GM06990 (cell line): ENCODE measurements at regions not wholly inside any gene's neighbourhood (a gene's known extent, or its start where the extent isn't known, plus 50 kb on each side); places are given as distances from the start of the nearest gene placed in this dataset.
"Not testable (repeated sequence)": the region's sequence is repeated elsewhere in the genome, so short reads cannot be mapped to it uniquely, and the experiment has no call there.

Source experiments
- DNase-seq: peaks from one replicate; pipeline ENCODE4 v3.0.0-alpha.2; 2011; ENCODE audit not compliant: insufficient read length; ENCODE audit errors: extremely low read depth
- H3K27me3 ChIP-seq: replicated peaks from 2 replicates; pipeline ENCODE4 v1.6.0; 2011; ENCODE audit warnings: low read length; ENCODE audit not compliant: control insufficient read depth, insufficient read depth
- H3K36me3 ChIP-seq: 2 replicates; pipeline ENCODE4 v1.5.1; 2011; ENCODE audit warnings: low read length; ENCODE audit not compliant: control insufficient read depth, insufficient read depth
- H3K4me3 ChIP-seq: replicated peaks from 2 replicates; pipeline ENCODE4 v1.5.1; 2011; ENCODE audit warnings: low read depth, mild to moderate bottlenecking, control low read depth, low read length
- CTCF ChIP-seq: IDR thresholded peaks from 2 replicates; pipeline ENCODE4 v1.5.1; 2011; ENCODE audit warnings: low read length, control low read depth, mild to moderate bottlenecking, inconsistent platforms; ENCODE audit not compliant: insufficient read depth, poor library complexity, severe bottlenecking

GRCh38 chr12:131271724-131272123, 318.0 kb downstream of the ADGRD1 start:
- H3K36me3 ChIP-seq, result no peaks in the 10 kb centered on the region
- H3K4me3 ChIP-seq, result no peak overlapping the region
- no peaks in the 10 kb centered on the region; the same call in 1 of the 2 replicates for H3K27me3 ChIP-seq
- TF ChIP-seq CTCF, result no peak
- no peak for DNase-seq

- H3K4me3 ChIP-seq, H3K27me3 ChIP-seq, DNase-seq, H3K36me3 ChIP-seq: not testable (repeated sequence)
Measured at GRCh38 chr12:131272283-131272814, 318.6 kb downstream of the ADGRD1 start.

- Histone ChIP-seq H3K27me3 (no peaks in the 10 kb centered on the region; the same call in 1 of the 2 replicates), H3K4me3 (no peak overlapping the region), H3K36me3 (no peaks in the 10 kb centered on the region)
- TF ChIP-seq CTCF, result no peak
- DNase-seq, result no peak
Measured at GRCh38 chr12:131273291-131273845, 319.7 kb downstream of the ADGRD1 start.

- no peak for TF ChIP-seq CTCF
- no peak for DNase-seq
- H3K36me3 ChIP-seq, result no peaks in the 10 kb centered on the region
- H3K4me3 ChIP-seq, result no peak overlapping the region
- no peaks in the 10 kb centered on the region; the same call in 1 of the 2 replicates for H3K27me3 ChIP-seq
Measured at GRCh38 chr12:131274061-131274460, 320.4 kb downstream of the ADGRD1 start.

GRCh38 chr12:131274906-131275305, 321.2 kb downstream of the ADGRD1 start:
- DNase-seq, result no peak
- Histone ChIP-seq H3K27me3 (no peaks in the 10 kb centered on the region; the same call in 1 of the 2 replicates), H3K4me3 (no peak overlapping the region), H3K36me3 (no peaks in the 10 kb centered on the region)
- TF ChIP-seq CTCF, result no peak

- H3K4me3 ChIP-seq, result no peak overlapping the region
- H3K27me3 ChIP-seq, result no peaks in the 10 kb centered on the region; the same call in 1 of the 2 replicates
- H3K36me3 ChIP-seq, result no peaks in the 10 kb centered on the region
- DNase-seq, result no peak
- TF ChIP-seq CTCF, result no peak
Measured at GRCh38 chr12:131275824-131276223, 322.1 kb downstream of the ADGRD1 start.
